Muscle layer of colon (tissue), 2 donors: ENCODE measurements at regions not wholly inside any gene's neighbourhood (a gene's known extent, or its start where the extent isn't known, plus 50 kb on each side); places are given as distances from the start of the nearest gene placed in this dataset.

Experiments used
- H3K27ac ChIP-seq: one replicate; pipeline ENCODE4 v1.7.0; 2013; ENCODE audit warnings: low read depth, mild to moderate bottlenecking, low read length, moderate library complexity
- H3K27me3 ChIP-seq, 2 donors: one replicate each; pipeline ENCODE4 v1.7.0; 2013; ENCODE audit warnings: low read length in 2 of 2, mild to moderate bottlenecking in 2 of 2; ENCODE audit not compliant: insufficient read depth in 2 of 2, control insufficient read depth in 1 of 2
- H3K36me3 ChIP-seq: one replicate; pipeline ENCODE4 v1.7.0; 2013; ENCODE audit warnings: mild to moderate bottlenecking, low read length; ENCODE audit not compliant: insufficient read depth
- H3K4me1 ChIP-seq: one replicate; pipeline ENCODE4 v1.7.0; 2013; ENCODE audit warnings: mild to moderate bottlenecking, low read length; ENCODE audit not compliant: insufficient read depth
- H3K4me3 ChIP-seq, 2 donors: one replicate each; pipeline ENCODE4 v1.7.0; 2013; ENCODE audit warnings: low read length in 2 of 2, low read depth in 1 of 2, mild to moderate bottlenecking in 1 of 2, moderate library complexity in 1 of 2
- H3K9ac ChIP-seq: one replicate; pipeline ENCODE4 v1.7.0; 2013; ENCODE audit warnings: low read length
- H3K9me3 ChIP-seq: one replicate; pipeline ENCODE4 v1.7.0; 2013; ENCODE audit warnings: mild to moderate bottlenecking, low read length
- donor health status: abdominal sarcoma.
- donor health status: Adenocarcinoma of cecum.

GRCh38 chr13:31477961-31478360 is 261.4 kb upstream of the RXFP2 start:
- no peaks in the 10 kb centered on the region for H3K4me1 ChIP-seq
- no peaks in the 10 kb centered on the region for H3K36me3 ChIP-seq
- H3K9me3 ChIP-seq, result no peaks in the 10 kb centered on the region
- no peak overlapping the region for H3K4me3 ChIP-seq
- no peak overlapping the region for H3K9ac ChIP-seq
- no peak overlapping the region for H3K27ac ChIP-seq
- no peaks in the 10 kb centered on the region for H3K27me3 ChIP-seq

GRCh38 chr13:31485183-31485582 is 254.1 kb upstream of the RXFP2 start:
- Histone ChIP-seq H3K27ac (no peak overlapping the region), H3K36me3 (no peaks in the 10 kb centered on the region), H3K4me1 (no peaks in the 10 kb centered on the region), H3K9me3 (no peaks in the 10 kb centered on the region), H3K9ac (no peak overlapping the region), H3K27me3 (no peaks in the 10 kb centered on the region), H3K4me3 (no peak overlapping the region)

DNA sequence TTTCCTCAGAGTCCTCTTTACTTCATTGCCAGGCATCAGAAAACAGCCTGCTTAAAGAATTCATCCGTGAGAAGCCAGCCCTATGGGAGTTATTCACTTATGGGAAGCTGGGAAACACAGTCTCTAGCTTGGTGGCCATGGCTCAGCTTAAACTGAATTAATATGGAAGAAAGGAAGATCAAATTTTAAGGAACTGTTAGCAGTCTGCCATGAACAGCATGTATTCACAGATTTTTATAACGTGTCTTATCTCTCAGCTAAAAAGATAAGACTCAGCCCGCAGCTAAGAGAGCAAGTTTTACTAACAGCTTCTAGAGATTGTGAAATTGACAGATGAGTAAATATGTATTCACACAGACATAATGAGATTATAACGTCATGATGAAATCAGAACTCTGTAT is 253.7 kb upstream of the RXFP2 start:
- Histone ChIP-seq H3K27me3 (no peaks in the 10 kb centered on the region), H3K4me1 (no peaks in the 10 kb centered on the region), H3K9ac (no peak overlapping the region), H3K9me3 (no peaks in the 10 kb centered on the region), H3K4me3 (no peak overlapping the region), H3K27ac (no peak overlapping the region), H3K36me3 (no peaks in the 10 kb centered on the region)

DNA sequence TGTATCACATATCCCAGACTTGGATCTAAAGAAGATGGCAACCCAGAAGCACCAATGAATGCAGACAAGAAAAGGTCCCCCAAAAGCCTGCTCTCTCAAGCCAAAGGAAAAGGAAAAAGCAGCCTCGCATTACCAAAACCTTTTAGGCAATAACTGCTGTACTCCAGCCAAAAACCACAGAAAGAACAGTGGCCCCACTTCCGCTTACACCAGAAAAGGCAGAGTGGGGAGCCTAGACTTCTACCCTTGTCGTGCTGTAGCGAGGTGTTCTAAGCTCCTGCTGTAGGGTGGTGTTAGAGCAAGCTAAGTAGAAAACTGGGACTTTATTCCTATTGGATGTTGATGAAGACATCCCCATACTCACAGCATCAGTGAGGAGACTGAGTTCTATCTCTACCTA is 244.0 kb upstream of the RXFP2 start:
- H3K27me3 ChIP-seq, result no peaks in the 10 kb centered on the region
- H3K9ac ChIP-seq, result no peak overlapping the region
- no peak overlapping the region for H3K27ac ChIP-seq
- H3K9me3 ChIP-seq, result no peaks in the 10 kb centered on the region
- H3K36me3 ChIP-seq, result no peaks in the 10 kb centered on the region
- no peak overlapping the region for H3K4me3 ChIP-seq
- no peaks in the 10 kb centered on the region for H3K4me1 ChIP-seq

GRCh38 chr13:31499274-31499673 is 240.1 kb upstream of the RXFP2 start:
- Histone ChIP-seq H3K27ac (no peak overlapping the region), H3K4me1 (no peaks in the 10 kb centered on the region), H3K27me3 (no peaks in the 10 kb centered on the region), H3K9ac (no peak overlapping the region), H3K36me3 (no peaks in the 10 kb centered on the region), H3K4me3 (no peak overlapping the region), H3K9me3 (no peaks in the 10 kb centered on the region)

- no peaks in the 10 kb centered on the region for H3K27me3 ChIP-seq
- H3K9me3 ChIP-seq, result no peaks in the 10 kb centered on the region
- H3K36me3 ChIP-seq, result no peaks in the 10 kb centered on the region
- no peak overlapping the region for H3K27ac ChIP-seq
- no peak overlapping the region for H3K9ac ChIP-seq
- H3K4me3 ChIP-seq, result no peak overlapping the region
- H3K4me1 ChIP-seq, result no peaks in the 10 kb centered on the region
These were observed 235.7 kb upstream of the RXFP2 start for GRCh38 chr13:31503626-31504025.

DNA sequence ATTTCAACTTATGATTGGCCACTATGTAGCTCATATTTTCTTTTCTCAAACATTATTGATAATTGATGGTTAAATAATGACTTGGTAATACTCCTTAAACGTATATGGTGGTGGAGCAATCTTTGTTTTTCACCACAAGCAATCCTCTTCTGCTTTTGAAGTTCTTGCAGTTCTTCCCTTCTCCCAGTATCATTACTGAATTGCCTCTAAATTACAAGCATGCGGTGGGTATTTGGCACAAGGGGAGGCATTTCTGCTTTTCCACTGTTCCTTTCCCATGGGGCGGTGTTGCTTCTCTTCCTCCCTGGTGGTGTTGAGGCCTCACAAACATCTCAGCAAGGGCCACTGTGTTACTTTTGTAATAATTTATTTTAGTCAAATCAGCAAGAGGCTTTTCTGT is 234.4 kb upstream of the RXFP2 start:
- no peak overlapping the region for H3K4me3 ChIP-seq
- no peak overlapping the region for H3K27ac ChIP-seq
- no peaks in the 10 kb centered on the region for H3K4me1 ChIP-seq

DNA sequence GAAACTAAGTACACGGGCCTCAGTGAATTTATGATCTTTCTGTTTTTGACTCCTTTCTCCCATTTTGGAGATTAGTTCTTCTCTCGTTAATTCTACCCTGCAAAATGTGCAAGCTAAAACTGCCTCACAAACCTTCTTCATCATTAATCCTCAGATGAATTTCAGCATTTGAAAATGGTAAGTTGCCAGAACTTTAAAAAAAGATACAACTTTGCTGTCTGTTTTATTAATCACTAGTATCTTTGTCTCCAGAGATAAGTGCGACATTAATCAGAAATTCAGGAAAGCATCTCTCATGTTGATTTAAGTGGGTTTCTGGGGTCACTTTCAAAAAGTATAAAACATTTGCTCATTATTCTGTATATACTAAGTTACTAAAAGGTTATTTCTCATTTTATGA is 227.0 kb upstream of the RXFP2 start:
- no peak overlapping the region for H3K4me3 ChIP-seq
- no peak overlapping the region for H3K9ac ChIP-seq
- no peaks in the 10 kb centered on the region for H3K4me1 ChIP-seq
- no peaks in the 10 kb centered on the region for H3K27me3 ChIP-seq
- no peak overlapping the region for H3K27ac ChIP-seq
- H3K36me3 ChIP-seq, result no peaks in the 10 kb centered on the region
- no peaks in the 10 kb centered on the region for H3K9me3 ChIP-seq

More for the DNA sequence above, 234.4 kb upstream of the RXFP2 start:
- H3K9ac ChIP-seq, result no peak overlapping the region
- no peaks in the 10 kb centered on the region for H3K9me3 ChIP-seq
- H3K36me3 ChIP-seq, result no peaks in the 10 kb centered on the region
- no peaks in the 10 kb centered on the region for H3K27me3 ChIP-seq

DNA sequence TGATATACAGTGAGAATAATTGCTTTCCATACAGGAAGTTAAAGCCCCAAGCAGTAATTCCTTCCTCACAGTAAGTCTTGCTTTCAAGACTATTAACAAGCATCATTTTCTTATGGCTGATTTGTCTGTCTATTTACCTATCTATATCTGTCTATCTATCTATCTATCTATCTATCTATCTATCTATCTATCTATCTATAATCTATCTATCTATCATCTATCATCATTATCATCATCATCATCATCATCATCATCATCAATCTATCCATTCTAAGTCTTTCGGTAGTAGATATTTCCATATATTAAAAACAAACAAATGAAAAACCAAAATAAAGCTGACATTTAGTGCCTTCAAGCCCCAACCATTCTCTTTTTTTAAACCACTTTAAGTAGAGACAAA is 224.4 kb upstream of the RXFP2 start:
- Histone ChIP-seq H3K36me3 (no peaks in the 10 kb centered on the region), H3K4me1 (no peaks in the 10 kb centered on the region), H3K27me3 (no peaks in the 10 kb centered on the region), H3K9ac (no peak overlapping the region), H3K27ac (no peak overlapping the region), H3K9me3 (no peaks in the 10 kb centered on the region), H3K4me3 (no peak overlapping the region)

DNA sequence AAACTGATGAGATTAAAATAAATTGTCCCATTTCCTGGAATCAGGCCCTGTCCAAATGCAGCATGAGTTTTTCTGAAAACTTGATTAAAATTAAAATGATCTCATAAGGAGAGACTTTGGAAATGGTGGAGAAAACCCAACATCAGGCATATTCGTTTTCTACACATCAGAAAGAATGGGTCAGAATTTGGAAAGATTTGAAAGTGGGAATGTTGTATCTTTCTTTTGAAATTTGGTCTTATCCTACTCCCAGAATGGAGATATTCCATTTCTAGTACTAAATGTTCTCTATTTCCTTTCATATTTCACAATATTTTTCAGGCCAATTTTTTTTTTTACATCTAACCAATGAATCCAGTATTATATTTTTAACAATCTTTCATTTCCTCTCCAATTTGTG is 223.9 kb upstream of the RXFP2 start:
- H3K9ac ChIP-seq, result no peak overlapping the region
- no peaks in the 10 kb centered on the region for H3K9me3 ChIP-seq
- no peak overlapping the region for H3K4me3 ChIP-seq
- no peak overlapping the region for H3K27ac ChIP-seq
- H3K27me3 ChIP-seq, result no peaks in the 10 kb centered on the region
- no peaks in the 10 kb centered on the region for H3K36me3 ChIP-seq
- no peaks in the 10 kb centered on the region for H3K4me1 ChIP-seq

DNA sequence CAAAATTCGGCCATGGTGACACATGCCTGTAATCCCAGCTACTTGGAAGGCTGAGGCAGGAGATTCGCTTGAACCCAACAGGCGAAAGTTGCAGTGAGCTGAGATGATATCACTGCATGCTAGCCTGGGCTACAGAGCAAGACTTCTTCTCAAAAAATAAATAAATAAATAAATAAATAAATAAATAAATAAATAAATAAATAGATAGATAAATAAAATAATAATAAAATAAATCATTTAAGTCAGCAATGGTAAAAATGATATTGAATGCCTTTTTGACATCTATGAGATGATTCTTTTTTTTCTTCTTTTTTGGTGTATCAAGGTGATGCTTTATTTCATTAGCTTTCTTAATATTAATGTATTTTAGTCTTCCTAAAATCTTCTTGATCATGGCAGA is 221.7 kb upstream of the RXFP2 start:
- Histone ChIP-seq H3K36me3 (no peaks in the 10 kb centered on the region), H3K9ac (no peak overlapping the region), H3K4me3 (no peak overlapping the region), H3K9me3 (no peaks in the 10 kb centered on the region), H3K4me1 (no peaks in the 10 kb centered on the region), H3K27me3 (no peaks in the 10 kb centered on the region), H3K27ac (no peak overlapping the region)

- H3K36me3 ChIP-seq, result no peaks in the 10 kb centered on the region
- no peak overlapping the region for H3K27ac ChIP-seq
- H3K9ac ChIP-seq, result no peak overlapping the region
- H3K27me3 ChIP-seq, result no peaks in the 10 kb centered on the region
- no peak overlapping the region for H3K4me3 ChIP-seq
- no peaks in the 10 kb centered on the region for H3K4me1 ChIP-seq
- H3K9me3 ChIP-seq, result no peaks in the 10 kb centered on the region
These were observed 220.7 kb upstream of the RXFP2 start for GRCh38 chr13:31518645-31519044.
